ENCODE measurements at regions not wholly inside any gene's neighbourhood (a gene's known extent, or its start where the extent isn't known, plus 50 kb on each side); places are given as distances from the start of the nearest gene placed in this dataset.

DNA sequence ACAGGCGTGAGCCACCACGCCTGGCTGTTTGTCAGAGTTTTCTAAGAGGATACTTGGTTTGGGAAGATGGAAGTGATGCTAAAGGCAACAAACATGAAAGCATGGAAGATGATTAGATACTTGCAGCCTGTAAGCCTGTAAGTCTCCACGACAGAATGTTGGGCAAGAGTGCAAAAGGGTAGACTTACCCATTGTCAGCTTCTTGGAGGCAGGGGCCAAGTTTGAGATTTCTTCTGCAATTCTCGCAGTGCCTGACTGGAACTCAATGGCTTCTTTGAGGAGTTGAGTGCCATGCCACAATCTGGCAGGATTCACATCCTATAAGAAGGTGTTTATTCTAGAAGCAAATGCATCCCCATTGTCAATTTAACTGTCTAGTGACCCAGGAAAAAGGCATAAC is 70.1 kb upstream of the EFEMP1 start:
- H3F3A ChIP-seq (ENCODE audit: insufficient read depth, low read length) = no peaks in the 10 kb centered on the region
- H3K27me3 ChIP-seq (ENCODE audit: insufficient read depth, low read length) = no peaks in the 10 kb centered on the region
- H4K20me1 ChIP-seq (ENCODE audit: insufficient read depth, low read length) = no peaks in the 10 kb centered on the region
- no peak for TF ChIP-seq EZH2 (IDR thresholded peaks at IDR 0.05; ENCODE audit: borderline replicate concordance, low read length)
- TF ChIP-seq CTCF (IDR thresholded peaks at IDR 0.05; ENCODE audit: low read length) = no peak
- H3K9me3 ChIP-seq (ENCODE audit: low read length) = no peaks in the 10 kb centered on the region
- H3K79me2 ChIP-seq (ENCODE audit: insufficient read depth, low read length) = no peaks in the 10 kb centered on the region
- H3K9ac ChIP-seq (ENCODE audit: low read length) = no peak overlapping the region
- H3K4me2 ChIP-seq (ENCODE audit: low read length) = no peak overlapping the region
- no peak overlapping the region for H3K4me3 ChIP-seq (ENCODE audit: low read depth, low read length, poor library complexity, severe bottlenecking)
- no peak overlapping the region for H2AFZ ChIP-seq (ENCODE audit: low read length)
- no peaks in the 10 kb centered on the region for H3K36me3 ChIP-seq (ENCODE audit: insufficient read depth, low read length)
- H3K4me1 ChIP-seq (ENCODE audit: insufficient read depth, low read length, severe bottlenecking) = no peaks in the 10 kb centered on the region
- H3K9me2 ChIP-seq (ENCODE audit: low read depth, low read length) = no peaks in the 10 kb centered on the region
- no peak overlapping the region for H3K27ac ChIP-seq (ENCODE audit: low read depth, low read length, poor library complexity, severe bottlenecking)

GRCh38 chr2:55995211-55995610 is 71.6 kb upstream of the EFEMP1 start:
- no peaks in the 10 kb centered on the region for H3K9me2 ChIP-seq (ENCODE audit: low read depth, low read length)
- H3K4me1 ChIP-seq (ENCODE audit: insufficient read depth, low read length, severe bottlenecking) = no peaks in the 10 kb centered on the region
- H3K4me2 ChIP-seq (ENCODE audit: low read length) = no peak overlapping the region
- no peaks in the 10 kb centered on the region for H4K20me1 ChIP-seq (ENCODE audit: insufficient read depth, low read length)
- no peaks in the 10 kb centered on the region for H3K36me3 ChIP-seq (ENCODE audit: insufficient read depth, low read length)
- no peak overlapping the region for H3K27ac ChIP-seq (ENCODE audit: low read depth, low read length, poor library complexity, severe bottlenecking)
- no peak for TF ChIP-seq CTCF (IDR thresholded peaks at IDR 0.05; ENCODE audit: low read length)
- no peak for TF ChIP-seq EZH2 (IDR thresholded peaks at IDR 0.05; ENCODE audit: borderline replicate concordance, low read length)
- no peak overlapping the region for H3K4me3 ChIP-seq (ENCODE audit: low read depth, low read length, poor library complexity, severe bottlenecking)
- no peaks in the 10 kb centered on the region for H3K79me2 ChIP-seq (ENCODE audit: insufficient read depth, low read length)
- H3K27me3 ChIP-seq (ENCODE audit: insufficient read depth, low read length) = no peaks in the 10 kb centered on the region
- no peaks in the 10 kb centered on the region for H3K9me3 ChIP-seq (ENCODE audit: low read length)
- no peak overlapping the region for H2AFZ ChIP-seq (ENCODE audit: low read length)
- H3K9ac ChIP-seq (ENCODE audit: low read length) = no peak overlapping the region
- H3F3A ChIP-seq (ENCODE audit: insufficient read depth, low read length) = no peaks in the 10 kb centered on the region

GRCh38 chr2:55995902-55996301 is 72.3 kb upstream of the EFEMP1 start:
- no peak overlapping the region for H2AFZ ChIP-seq (ENCODE audit: low read length)
- TF ChIP-seq EZH2 (IDR thresholded peaks at IDR 0.05; ENCODE audit: borderline replicate concordance, low read length) (no peak), CTCF (IDR thresholded peaks at IDR 0.05; ENCODE audit: low read length) (no peak)
- no peaks in the 10 kb centered on the region for H3K79me2 ChIP-seq (ENCODE audit: insufficient read depth, low read length)
- H3K9me2 ChIP-seq (ENCODE audit: low read depth, low read length) = no peaks in the 10 kb centered on the region
- no peak overlapping the region for H3K4me2 ChIP-seq (ENCODE audit: low read length)
- no peak overlapping the region for H3K4me3 ChIP-seq (ENCODE audit: low read depth, low read length, poor library complexity, severe bottlenecking)
- no peaks in the 10 kb centered on the region for H4K20me1 ChIP-seq (ENCODE audit: insufficient read depth, low read length)
- no peak overlapping the region for H3K9ac ChIP-seq (ENCODE audit: low read length)
- no peak overlapping the region for H3K27ac ChIP-seq (ENCODE audit: low read depth, low read length, poor library complexity, severe bottlenecking)
- H3K4me1 ChIP-seq (ENCODE audit: insufficient read depth, low read length, severe bottlenecking) = no peaks in the 10 kb centered on the region
- H3K36me3 ChIP-seq (ENCODE audit: insufficient read depth, low read length) = no peaks in the 10 kb centered on the region
- H3K9me3 ChIP-seq (ENCODE audit: low read length) = no peaks in the 10 kb centered on the region
- no peaks in the 10 kb centered on the region for H3F3A ChIP-seq (ENCODE audit: insufficient read depth, low read length)
- H3K27me3 ChIP-seq (ENCODE audit: insufficient read depth, low read length) = no peaks in the 10 kb centered on the region
